NCI-H2081 treated with DMSO at 0.1 percent for 48 hours (cell line): ENCODE measurements at regions not wholly inside any gene's neighbourhood (a gene's known extent, or its start where the extent isn't known, plus 50 kb on each side); places are given as distances from the start of the nearest gene placed in this dataset.

ENCODE experiments used
- DNase-seq: peaks from one replicate; lab custom pipeline; 2025; lab: John Stamatoyannopoulos, UW

DNA sequence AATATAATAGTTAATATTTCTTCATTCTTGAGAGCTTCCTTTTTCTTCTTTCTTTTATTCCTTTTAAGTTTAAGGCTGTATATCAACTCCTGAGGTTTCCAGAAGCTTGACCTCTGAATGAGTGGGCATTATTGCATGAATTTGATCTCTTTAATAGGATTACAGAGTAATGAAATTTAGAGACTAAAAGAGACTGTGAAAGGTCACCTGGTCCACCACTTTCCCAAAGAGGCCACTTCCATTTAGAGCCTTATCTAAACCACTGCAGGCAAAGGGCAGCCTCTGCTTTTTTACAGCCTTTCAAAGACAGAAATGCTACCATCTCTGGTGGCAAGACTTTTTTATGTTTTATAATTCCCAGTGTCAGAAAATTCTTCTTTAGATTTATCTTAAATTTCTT lies 215.3 kb upstream of the HS3ST5 start:
- DNase-seq, result no peak

DNA sequence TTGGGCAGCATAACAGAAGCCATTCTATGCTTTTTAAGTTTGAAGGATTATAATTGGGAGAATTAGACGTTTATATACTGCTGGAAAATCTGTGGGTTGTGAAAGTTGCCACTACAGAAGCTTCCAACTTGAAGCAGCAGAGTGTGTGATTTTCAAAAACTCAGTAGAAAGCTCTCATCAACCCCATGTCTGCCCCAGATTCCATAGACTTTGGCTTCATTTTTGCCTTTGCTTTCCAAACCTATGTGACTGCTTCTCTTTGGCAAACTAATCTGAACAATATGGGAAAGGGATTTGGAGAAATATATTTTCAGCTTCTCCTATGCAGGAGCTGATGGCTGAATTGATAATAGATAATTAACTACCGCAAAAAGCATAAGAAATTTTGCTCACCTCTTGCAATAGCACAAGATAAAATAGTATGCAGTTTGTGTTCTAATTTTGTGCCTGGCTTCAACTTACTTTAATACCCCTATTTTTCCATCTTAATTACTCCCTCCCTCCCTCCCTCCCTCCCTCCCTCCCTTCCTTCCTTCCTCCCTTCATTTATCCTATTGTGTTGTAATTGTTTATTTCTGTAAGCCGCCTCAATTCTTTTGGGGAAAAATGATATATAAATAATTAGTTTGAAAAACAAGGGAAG lies 214.1 kb upstream of the HS3ST5 start:
- DNase-seq, result no peak

DNA sequence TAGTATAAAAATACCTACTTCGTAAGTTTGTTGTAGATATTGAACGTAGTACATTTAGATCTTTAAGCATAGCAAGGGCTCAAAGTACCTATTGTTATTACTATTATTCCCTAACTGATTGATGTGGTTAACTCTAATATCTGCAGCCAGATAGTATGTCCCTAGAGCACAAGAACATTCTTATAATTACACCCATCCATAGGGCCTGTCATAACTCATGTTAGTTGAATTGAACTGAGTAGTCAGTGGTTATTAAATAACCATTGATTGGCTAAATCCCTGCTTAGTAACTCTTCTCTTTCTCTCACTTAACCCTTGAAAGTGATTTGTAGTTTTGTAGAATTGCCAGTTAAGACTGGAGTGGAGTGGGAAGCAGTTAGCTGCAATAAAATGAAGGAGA lies 207.5 kb upstream of the HS3ST5 start:
- no peak for DNase-seq

DNA sequence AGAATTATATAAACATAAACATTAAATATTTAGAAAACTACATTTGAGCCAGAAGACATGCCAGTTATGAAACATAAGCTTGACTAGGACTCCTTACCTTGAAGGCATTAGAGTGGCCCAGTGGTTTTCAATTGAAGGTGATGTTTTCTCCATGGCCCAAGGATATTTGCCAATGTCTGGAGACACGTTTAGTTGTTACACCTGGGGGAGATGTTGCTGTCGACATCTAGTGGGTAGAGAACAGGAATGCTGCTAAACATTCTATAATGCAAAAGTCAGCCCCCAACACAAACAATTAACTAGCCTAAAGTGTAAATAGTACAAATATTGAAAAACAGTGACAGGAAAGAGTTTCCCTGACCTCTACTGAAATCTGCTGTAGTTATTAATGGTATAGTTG lies 200.9 kb upstream of the HS3ST5 start:
- DNase-seq, result no peak

DNA sequence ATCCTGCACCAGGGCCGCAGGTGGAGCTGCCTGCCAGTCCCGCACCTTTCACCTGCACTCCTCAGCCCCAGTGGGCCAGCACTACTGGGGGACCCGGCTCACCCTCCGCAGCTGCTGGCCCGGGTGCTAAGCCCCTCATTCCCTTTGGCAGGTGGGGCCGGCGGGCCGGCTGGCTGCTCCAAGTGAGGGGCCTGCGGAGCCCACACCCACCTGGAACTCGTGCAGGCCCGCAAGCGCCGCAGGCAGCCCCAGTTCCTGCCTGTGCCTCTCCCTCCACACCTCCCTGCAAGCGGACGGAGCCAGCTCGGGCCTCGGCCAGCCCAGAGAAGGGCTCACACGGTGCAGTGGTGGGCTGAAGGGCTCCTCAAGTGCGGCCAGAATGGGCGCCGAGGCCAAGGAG lies 199.0 kb upstream of the HS3ST5 start:
- no peak for DNase-seq

DNA sequence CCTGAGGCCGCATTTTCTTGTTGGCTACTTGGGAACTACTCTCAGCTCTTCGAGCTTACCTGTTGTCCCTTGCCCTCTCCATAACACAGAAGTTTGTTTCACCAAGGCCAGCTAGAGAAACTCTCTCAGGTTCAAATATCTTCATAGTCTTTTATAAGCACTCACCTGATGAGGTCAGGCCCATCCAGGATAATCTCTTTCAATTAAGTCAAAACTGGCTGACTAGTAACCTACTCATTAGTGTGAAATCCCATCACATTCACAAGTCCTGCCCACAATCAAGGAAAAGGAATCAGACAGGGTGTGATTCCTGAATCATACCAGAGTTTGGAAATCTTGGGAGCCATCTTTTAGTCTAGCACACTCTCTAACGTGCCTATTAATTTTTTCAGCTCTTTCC lies 195.2 kb upstream of the HS3ST5 start:
- no peak for DNase-seq

DNA sequence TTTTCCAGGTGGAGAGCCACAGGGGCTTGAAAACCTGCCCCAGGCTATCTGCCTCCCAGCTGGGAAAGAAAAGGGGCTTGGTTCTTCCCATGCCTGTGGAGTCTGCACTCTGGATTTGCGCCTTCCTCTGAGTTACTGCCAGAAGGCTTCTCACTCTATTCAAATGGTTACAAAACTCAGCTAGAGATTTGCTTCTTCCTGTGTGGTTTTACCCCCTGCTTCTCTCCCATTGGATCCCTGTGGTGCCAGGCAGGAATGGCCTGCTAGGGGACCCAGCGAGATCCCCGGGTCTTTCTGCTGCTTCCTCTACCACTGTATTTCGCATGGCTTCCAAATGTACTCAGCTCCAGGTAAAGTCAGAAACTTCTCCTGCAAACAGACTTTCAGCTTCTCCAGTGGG lies 192.0 kb upstream of the HS3ST5 start:
- DNase-seq, result no peak

DNA sequence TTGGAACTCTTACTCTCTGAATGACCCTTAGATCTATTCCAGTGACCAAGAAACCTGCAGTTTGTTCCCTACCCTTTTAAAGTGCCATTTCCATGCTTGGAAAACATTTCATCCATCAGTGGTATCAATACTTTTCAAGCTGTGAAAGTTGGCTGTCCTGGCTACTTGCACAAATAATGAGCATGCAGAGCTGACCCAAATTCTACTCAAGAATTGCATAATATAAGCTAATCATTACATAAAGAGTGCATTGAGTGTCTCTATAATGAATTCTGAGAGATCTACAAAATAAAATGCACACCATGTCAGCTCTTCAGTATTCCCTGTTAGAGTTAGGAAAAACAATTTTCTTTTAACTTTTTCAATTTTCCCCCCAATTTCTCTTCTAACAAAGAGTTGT lies 181.3 kb upstream of the HS3ST5 start:
- no peak for DNase-seq

DNA sequence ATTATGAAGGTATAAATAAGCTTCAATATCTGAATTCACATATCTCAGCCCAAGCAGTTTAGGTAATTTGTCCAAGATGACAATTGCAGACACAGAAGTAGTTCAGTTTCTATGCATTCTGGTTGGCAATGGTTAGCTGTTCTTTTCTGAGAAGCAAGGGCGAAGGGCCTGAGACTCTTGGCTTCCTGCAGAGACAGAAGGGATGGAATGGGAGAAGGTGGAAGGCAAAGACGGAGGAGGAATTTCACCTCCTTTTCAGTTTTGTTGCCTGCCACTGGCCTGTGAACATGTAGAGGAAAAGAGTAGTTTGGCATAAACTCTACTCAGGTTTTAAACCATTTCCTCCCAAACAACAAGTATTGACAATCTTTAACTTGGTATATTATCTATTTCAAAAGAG lies 180.7 kb upstream of the HS3ST5 start:
- DNase-seq, result no peak

DNA sequence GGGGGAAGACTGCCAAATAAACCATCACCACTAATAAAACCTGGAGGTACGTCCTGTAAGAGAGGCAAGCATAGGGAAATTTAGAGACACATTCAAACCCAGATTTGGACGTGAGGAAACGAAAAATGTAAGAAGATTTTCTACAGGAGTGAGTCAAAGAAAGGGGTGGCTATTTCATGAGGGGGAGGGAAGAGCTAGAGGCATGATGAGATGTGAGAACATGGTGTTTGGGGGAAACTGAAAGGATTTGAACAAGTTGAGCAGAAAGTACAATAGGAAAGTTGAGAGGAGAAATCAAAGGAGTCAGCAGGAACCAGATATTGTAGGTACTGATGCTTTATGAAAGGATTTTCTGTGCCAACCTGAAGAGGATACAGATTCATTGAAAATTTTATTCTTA lies 179.1 kb upstream of the HS3ST5 start:
- DNase-seq, result no peak

DNA sequence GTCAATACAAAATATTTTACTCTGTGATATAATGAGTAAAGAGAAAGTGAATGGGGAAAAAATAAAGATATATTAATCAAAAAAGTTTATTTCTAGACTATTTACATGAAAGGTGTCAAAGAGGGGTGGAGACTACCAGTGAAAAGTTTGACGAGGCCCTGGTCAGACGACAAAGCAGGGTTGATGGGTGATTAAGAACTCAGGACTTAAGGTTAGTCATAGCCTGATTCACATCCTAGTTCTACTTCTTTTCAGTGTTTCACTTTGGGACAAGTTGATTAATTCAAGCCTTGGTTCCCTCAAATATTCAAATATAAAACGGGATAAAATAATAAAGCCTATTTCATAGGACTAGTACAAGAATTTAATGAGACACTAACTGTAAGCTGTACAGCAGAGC lies 178.2 kb upstream of the HS3ST5 start:
- no peak for DNase-seq

DNA sequence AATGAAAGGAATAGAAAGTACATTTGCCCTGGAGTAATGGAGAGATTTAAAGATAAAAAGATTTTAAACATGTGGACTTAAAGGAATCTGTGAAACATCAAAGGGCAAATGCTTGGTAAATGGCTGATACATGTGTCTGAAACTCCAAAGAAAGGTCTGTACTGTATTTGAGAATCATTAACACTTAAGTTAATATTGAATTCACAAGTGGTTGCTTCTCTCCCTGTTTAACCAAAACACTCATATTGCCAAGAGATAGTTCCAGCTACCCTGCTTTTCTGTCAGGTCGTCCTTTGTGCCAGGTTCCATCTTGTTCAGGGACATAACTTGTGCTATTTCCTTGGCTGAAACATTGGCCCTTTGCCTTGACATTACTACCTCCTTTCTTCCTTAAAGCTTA lies 171.3 kb upstream of the HS3ST5 start:
- no peak for DNase-seq

DNA sequence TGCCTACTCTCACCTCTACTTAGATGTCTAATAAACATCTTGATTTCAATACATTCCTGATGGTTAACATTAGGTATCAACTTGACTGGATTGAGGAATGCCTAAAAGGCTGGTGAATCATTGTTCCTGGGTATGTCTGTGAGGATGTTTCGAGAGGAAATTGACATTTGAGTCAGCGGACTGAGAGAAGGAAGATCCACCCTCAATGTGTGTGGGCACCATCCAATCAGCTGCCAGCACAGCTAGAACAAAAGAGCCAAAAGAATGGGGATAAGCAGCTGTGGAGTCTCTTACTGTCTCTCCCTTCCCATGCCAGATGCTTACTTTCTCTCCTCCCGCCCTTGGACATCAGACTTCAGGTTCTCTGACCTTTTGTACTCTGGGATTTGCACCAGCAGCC lies 128.6 kb upstream of the HS3ST5 start:
- DNase-seq, result no peak

DNA sequence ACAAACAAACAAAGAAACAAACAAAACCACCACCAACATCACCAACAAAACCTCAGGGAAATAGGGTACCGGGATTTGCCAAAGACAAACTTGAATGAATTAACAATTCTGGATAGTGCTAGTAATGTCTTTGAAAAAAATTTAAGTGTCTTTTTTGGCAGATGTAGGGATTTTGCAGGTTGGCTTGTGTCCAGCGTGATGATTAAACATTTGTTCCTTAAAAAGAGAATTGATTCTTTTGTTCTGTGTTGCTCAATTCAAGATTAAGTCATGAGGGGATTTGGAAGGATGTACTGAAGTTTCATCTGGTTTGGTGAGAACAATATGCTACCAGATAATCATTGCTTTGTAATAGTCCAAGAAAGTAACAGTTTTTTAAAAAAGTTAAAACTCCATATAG lies 125.1 kb upstream of the HS3ST5 start:
- DNase-seq, result no peak

DNA sequence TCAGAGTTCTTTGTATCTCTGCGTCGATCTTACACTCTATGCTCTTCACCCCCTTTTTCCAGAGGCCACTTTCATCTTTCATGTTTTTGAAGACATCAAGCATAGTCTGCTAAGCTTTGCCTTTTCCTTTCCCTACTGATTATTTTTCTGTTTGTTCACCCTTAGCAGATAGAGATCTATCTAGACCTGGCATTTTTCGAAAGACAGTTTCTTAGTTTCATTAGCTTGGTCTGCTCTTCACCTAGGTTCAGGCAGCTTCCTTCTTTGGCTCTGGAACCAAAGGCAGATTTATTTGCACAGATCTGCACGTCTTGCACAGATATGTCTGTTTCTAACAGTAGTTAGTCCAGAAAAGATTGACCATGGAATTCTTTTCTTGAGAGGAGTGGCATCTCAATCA lies 122.7 kb upstream of the HS3ST5 start:
- DNase-seq, result no peak

DNA sequence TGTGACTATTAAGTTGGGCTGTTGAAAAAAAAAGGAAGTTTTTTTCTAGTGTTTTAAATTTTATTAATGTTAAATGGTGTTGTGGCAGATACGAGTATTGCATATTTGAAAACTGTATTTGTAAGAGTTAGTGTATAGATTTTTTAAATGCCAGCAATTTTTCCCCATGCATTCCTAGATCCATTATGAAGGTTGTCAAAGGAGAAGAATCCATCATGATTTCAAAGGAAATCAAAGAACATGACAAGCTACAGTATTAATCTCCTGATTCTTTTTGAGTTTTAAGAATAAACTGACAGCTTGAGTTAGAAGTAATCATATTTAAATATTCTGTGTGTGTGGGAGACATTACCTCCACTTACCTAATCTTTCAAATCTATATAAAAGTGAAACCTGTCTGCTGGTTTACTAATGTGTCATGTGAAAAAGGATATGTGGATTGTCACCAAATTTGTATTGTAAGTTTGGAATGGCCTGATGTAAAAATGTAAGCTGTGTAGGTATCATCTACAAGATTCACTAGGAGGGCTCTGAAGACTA lies 111.0 kb upstream of the HS3ST5 start:
- no peak for DNase-seq

DNA sequence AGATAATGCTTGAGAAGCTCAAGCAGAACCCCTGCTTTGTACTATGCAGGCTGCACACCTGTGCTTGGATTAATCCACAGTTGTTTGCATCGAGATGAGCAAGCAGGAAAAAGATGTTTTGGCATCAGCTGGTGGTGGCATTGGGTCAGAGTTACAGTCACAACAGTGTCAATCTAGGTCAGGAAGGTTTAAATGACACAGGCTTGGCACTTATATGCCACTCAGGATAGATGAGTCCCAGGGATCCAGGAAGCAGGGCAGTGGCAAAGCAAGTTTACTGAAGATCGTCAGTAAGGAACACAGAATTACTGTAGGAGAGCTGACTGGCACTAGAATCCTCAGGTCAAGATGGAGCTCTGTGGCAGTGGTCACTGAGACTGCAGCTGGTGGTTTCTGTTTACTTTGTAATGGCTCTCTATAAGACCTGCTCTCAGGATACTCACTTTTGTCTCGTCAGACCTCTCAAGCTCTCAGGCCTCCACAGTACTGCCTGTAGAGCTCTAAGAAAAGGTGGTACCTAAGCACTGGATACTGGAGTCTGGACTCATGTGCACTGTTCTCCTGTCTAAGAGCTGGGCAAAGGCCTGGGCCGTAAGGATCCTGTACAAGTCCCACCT lies 110.1 kb upstream of the HS3ST5 start:
- no peak for DNase-seq

DNA sequence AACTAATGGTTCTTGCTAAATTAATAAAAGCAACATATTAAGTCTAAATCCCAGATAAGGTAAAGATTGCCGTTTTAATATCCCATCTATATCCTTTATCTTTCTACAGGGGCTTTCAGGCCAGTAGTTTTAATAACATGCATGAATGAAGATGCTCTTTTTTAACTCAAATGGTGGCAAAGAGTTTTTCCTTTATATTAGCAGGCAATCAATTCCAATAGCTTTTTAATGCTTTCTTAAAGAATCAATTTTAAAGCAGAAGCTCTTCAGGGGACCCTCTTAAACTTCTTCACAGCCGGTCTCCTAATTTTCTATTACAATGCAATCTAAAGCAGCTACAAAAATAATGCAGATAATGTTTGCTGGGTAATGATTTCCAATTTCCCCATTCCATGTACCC lies 107.8 kb upstream of the HS3ST5 start:
- DNase-seq, result no peak

DNA sequence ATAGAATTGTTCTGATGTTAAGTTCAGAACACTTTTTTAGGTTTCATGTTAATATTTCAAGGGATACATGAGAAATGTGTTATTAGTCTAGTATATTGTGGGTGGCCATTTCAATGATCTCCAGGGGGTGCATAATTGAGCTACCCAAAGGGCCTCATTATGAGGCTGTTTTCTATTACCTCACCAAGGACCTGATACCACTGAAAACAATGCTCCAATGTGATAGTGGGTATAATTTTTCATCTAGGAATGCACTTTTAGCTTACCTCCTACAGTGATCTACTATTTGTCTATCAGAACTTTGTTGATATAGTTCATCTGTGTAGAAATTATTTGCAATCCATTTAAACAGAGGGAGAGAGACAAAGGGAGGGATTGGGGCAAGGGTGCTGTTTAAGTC lies 106.8 kb upstream of the HS3ST5 start:
- DNase-seq, result no peak

DNA sequence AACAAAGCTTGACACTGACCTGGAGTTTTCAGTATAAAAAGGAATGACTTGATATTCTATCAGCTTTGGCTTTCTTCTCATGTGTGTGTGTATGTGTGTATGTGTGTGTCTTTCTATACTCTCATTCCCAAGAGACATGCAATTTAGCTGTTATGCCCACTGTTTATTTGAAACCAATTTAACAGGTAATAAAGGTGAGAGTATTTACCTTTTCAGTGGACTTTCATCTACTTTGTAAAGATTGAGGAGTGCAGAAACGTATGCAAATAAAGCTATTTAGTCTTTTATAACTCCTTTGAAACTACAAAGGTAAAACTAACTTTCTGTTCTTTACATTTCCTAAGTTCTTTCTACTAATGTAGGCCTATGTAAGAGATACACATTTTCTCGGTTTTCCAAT lies 103.5 kb upstream of the HS3ST5 start:
- no peak for DNase-seq

DNA sequence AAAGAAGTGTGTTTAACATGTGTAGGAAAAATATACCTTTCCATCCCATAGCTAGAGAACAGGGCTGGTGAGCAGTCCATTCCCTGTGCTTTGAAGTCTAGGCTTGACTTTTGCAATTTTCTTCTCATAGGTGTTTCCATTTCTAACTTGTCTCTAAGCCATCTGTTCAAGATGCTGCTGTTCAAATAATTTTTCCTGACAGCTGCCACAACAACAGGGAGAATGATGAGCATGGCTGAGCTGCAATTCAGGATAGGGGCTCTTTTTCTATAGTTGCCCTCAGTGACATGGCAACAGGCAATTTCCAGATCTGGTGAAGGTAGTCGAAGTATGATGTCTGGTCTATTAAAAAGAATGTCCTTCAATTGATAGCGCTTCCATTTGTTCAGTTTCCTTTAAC lies 103.0 kb upstream of the HS3ST5 start:
- no peak for DNase-seq

DNA sequence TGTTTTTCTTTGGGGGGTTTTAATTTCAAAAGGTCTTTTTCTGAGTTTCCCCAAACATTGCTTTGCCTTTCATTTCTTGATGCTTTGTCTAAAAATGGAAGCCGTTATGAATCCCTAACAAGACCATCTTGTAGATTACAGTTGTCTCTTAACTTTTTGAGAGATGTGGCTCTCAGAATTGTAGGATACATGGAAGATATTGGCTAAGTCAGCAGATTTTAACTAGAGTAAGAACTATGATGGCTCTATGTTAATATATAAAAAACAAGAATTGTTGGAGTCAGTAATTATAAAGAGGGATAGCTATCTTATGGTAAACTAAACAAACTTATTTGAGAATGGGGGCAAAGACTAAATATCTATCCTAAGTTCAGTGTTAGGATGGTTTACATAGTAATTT lies 96.6 kb upstream of the HS3ST5 start:
- DNase-seq, result no peak

DNA sequence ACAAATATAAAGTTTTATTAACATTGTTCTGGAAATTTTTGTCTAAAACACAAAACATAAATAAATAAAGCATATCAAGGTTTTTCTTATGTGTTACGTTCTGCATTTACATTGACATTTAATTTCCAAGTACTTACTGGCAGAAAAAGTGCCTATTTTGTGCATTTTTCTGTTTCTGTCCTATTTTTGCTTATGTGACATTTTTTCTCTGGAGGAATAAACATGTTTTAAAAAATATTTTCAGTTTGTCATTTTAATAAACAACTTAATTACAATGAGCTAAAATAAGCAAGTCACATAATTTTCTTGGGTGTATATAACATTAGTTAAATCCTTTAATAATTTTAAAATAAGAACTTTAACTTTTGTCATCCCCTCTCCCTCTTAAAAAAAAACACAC lies 94.4 kb upstream of the HS3ST5 start:
- DNase-seq, result no peak

DNA sequence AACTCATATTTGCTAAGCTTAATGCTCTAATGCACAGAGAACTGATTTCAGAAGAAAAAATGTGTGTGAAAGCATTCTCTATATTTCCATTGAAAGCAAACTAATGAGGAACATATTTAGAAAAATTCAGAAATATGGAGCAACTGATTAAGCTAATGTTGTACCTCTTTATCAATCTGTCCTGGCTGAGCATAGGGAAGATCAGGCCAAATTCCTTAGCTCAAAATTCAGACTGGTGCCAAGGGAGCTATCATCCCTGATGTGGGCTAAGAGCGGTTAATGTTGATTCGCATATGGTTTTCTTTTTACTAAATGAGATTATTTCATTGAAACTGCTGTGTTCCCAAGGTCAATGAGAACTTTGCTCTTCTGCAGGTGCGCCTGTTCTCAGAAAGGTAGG lies 93.9 kb upstream of the HS3ST5 start:
- DNase-seq, result no peak
